ENCODE measurements at regions not wholly inside any gene's neighbourhood (a gene's known extent, or its start where the extent isn't known, plus 50 kb on each side); places are given as distances from the start of the nearest gene placed in this dataset.

DNA sequence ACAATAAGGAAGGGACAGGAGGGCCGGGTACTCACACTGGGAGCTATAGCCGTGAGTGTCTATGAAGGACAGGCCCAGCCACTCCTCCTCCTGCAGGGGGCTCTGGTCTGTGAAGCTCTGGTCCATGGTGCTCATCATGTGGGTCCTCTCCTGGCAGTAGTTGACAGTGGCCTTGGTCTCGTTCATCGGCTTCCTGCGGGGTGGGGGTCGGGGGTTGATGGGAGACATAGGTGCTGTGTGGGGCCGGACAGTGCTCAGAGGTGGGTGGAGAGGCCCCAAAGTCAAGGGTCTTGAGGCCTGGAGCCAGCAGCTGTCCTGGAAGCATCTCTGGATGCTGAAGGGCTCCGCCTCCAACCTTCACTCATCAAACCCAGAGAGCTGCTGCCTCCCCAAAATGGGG, 260.4 kb downstream of the PTPRU start:
- TF ChIP-seq, protein P1, sequence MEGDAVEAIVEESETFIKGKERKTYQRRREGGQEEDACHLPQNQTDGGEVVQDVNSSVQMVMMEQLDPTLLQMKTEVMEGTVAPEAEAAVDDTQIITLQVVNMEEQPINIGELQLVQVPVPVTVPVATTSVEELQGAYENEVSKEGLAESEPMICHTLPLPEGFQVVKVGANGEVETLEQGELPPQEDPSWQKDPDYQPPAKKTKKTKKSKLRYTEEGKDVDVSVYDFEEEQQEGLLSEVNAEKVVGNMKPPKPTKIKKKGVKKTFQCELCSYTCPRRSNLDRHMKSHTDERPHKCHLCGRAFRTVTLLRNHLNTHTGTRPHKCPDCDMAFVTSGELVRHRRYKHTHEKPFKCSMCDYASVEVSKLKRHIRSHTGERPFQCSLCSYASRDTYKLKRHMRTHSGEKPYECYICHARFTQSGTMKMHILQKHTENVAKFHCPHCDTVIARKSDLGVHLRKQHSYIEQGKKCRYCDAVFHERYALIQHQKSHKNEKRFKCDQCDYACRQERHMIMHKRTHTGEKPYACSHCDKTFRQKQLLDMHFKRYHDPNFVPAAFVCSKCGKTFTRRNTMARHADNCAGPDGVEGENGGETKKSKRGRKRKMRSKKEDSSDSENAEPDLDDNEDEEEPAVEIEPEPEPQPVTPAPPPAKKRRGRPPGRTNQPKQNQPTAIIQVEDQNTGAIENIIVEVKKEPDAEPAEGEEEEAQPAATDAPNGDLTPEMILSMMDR (IDR thresholded peaks at IDR 0.05 in 8 of 11, conservative IDR thresholded peaks at IDR 0.05 in 3 of 11), result no peak
- no peak for TF ChIP-seq POLR2A (IDR thresholded peaks at IDR 0.05)
- no peak for TF ChIP-seq POLR2AphosphoS5 (IDR thresholded peaks at IDR 0.05)

All from spleen (tissue), 7 donors.